ENCODE measurements at regions not wholly inside any gene's neighbourhood (a gene's known extent, or its start where the extent isn't known, plus 50 kb on each side); places are given as distances from the start of the nearest gene placed in this dataset.
"Not testable (repeated sequence)": the region's sequence is repeated elsewhere in the genome, so short reads cannot be mapped to it uniquely, and the experiment has no call there.

DNA sequence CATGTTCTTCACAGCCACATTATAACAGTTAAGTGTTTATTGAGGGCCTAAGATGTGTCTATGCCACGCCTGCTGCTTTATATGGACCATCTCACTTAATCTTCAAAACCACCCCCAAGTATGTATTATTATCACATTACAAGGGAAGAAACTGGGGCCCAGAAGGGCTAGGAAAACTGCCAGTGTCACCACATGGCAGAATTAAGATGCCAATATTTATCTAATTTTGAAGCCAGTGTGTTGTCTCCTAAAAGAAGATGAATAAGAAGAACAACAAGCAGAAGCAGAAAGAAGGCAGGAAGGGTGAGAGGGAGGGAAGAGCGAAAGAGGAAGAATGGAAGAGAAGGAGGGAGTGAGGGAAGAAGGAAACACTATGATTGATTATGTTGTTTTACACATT lies 491.3 kb upstream of the IL12A start:
- no peak for TF ChIP-seq CTCF (IDR thresholded peaks at IDR 0.05; ENCODE audit: insufficient read depth, low read length, severe bottlenecking)
- Histone ChIP-seq H3K36me3 (ENCODE audit: control insufficient read depth, insufficient read depth, low read length) (no peaks in the 10 kb centered on the region), H3K4me3 (ENCODE audit: low read depth, low read length) (no peak overlapping the region), H3K27me3 (ENCODE audit: control insufficient read depth, insufficient read depth, low read length) (no peaks in the 10 kb centered on the region)
- no peak for FAIRE-seq
- DNase-seq (ENCODE audit: low read depth) = no peak

- Histone ChIP-seq H3K4me3 (ENCODE audit: low read depth, low read length) (no peak overlapping the region), H3K27me3 (ENCODE audit: control insufficient read depth, insufficient read depth, low read length) (no peaks in the 10 kb centered on the region), H3K36me3 (ENCODE audit: control insufficient read depth, insufficient read depth, low read length) (no peaks in the 10 kb centered on the region)
- TF ChIP-seq CTCF (IDR thresholded peaks at IDR 0.05; ENCODE audit: insufficient read depth, low read length, severe bottlenecking) = no peak
- peak; percentile 74 for DNase-seq (ENCODE audit: low read depth)
- no peak for FAIRE-seq
These were observed 489.4 kb upstream of the IL12A start for GRCh38 chr3:159499031-159499793.

DNA sequence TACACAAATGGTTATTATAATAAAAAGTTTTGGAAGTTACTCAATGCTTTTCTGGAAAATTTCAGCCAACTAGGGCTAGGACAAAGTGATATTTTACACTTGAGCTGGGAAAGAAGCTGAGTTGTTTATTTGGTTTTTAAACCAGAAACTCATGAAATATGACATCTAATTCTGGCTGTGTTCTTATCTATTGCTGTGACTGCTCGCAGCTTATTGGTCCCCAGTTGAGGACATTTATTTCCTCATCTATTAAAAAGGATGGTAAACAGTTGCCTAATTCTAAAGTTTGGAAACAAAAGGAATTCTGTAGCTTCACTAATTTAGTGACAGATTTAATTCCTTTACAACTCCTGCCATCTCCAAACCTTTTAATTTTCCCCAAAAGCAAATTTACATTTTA lies 487.6 kb upstream of the IL12A start:
- TF ChIP-seq CTCF (IDR thresholded peaks at IDR 0.05; ENCODE audit: insufficient read depth, low read length, severe bottlenecking) = no peak
- DNase-seq (ENCODE audit: low read depth) (no peak), FAIRE-seq (no peak)
- Histone ChIP-seq H3K36me3 (ENCODE audit: control insufficient read depth, insufficient read depth, low read length) (no peaks in the 10 kb centered on the region), H3K4me3 (ENCODE audit: low read depth, low read length) (no peak overlapping the region), H3K27me3 (ENCODE audit: control insufficient read depth, insufficient read depth, low read length) (no peaks in the 10 kb centered on the region)

- H3K27me3 ChIP-seq (ENCODE audit: control insufficient read depth, insufficient read depth, low read length) = no peaks in the 10 kb centered on the region
- TF ChIP-seq CTCF (IDR thresholded peaks at IDR 0.05; ENCODE audit: insufficient read depth, low read length, severe bottlenecking) = no peak
- no peak overlapping the region for H3K4me3 ChIP-seq (ENCODE audit: low read depth, low read length)
- DNase-seq (ENCODE audit: low read depth) = no peak
- no peaks in the 10 kb centered on the region for H3K36me3 ChIP-seq (ENCODE audit: control insufficient read depth, insufficient read depth, low read length)
- no peak for FAIRE-seq
These were observed 485.6 kb upstream of the IL12A start for GRCh38 chr3:159502986-159503385.

- FAIRE-seq; DNase-seq (ENCODE audit: low read depth); H3K4me3 ChIP-seq (ENCODE audit: low read depth, low read length); H3K27me3 ChIP-seq (ENCODE audit: control insufficient read depth, insufficient read depth, low read length); H3K36me3 ChIP-seq (ENCODE audit: control insufficient read depth, insufficient read depth, low read length): not testable (repeated sequence)
These were observed 477.6 kb upstream of the IL12A start for GRCh38 chr3:159510988-159511387.

GRCh38 chr3:159513444-159513843 lies 475.2 kb upstream of the IL12A start:
- Histone ChIP-seq H3K36me3 (ENCODE audit: control insufficient read depth, insufficient read depth, low read length) (no peaks in the 10 kb centered on the region), H3K4me3 (ENCODE audit: low read depth, low read length) (no peak overlapping the region), H3K27me3 (ENCODE audit: control insufficient read depth, insufficient read depth, low read length) (no peaks in the 10 kb centered on the region)
- no peak for TF ChIP-seq CTCF (IDR thresholded peaks at IDR 0.05; ENCODE audit: insufficient read depth, low read length, severe bottlenecking)
- FAIRE-seq = no peak
- DNase-seq (ENCODE audit: low read depth) = no peak

All from bronchial epithelial cell (primary cell).